Right forelimb (tissue), 1 donor: ENCODE measurements at regions not wholly inside any gene's neighbourhood (a gene's known extent, or its start where the extent isn't known, plus 50 kb on each side); places are given as distances from the start of the nearest gene placed in this dataset.
"Not testable (repeated sequence)": the region's sequence is repeated elsewhere in the genome, so short reads cannot be mapped to it uniquely, and the experiment has no call there.

ENCODE experiments used
- DNase-seq: peaks from one replicate; pipeline ENCODE4 v3.0.0-alpha.2; 2018

GRCh38 chr7:57740126-57740525 is 290.1 kb downstream of the ZNF716 start:
- not testable (repeated sequence) for DNase-seq

GRCh38 chr7:57769131-57769530 is 319.2 kb downstream of the ZNF716 start:
- DNase-seq = no peak

- DNase-seq = no peak
These were observed 320.0 kb downstream of the ZNF716 start for GRCh38 chr7:57769958-57770357.

- DNase-seq = no peak
These were observed 322.3 kb downstream of the ZNF716 start for GRCh38 chr7:57772126-57772924.

GRCh38 chr7:57774300-57774699 is 324.3 kb downstream of the ZNF716 start:
- no peak for DNase-seq

- no peak for DNase-seq
These were observed 325.6 kb downstream of the ZNF716 start for GRCh38 chr7:57775396-57776088.

GRCh38 chr7:57776136-57776856 is 326.3 kb downstream of the ZNF716 start:
- DNase-seq = not testable (repeated sequence)

GRCh38 chr7:57789130-57789529 is 339.2 kb downstream of the ZNF716 start:
- DNase-seq = no peak

- DNase-seq = no peak
These were observed 369.6 kb downstream of the ZNF716 start for GRCh38 chr7:57819491-57819981.

- no peak for DNase-seq
These were observed 370.5 kb downstream of the ZNF716 start for GRCh38 chr7:57820477-57820876.

- no peak for DNase-seq
These were observed 371.7 kb downstream of the ZNF716 start for GRCh38 chr7:57821438-57822382.

GRCh38 chr7:57826548-57826947 is 376.6 kb downstream of the ZNF716 start:
- not testable (repeated sequence) for DNase-seq

- not testable (repeated sequence) for DNase-seq
These were observed 385.2 kb downstream of the ZNF716 start for GRCh38 chr7:57835161-57835560.

GRCh38 chr7:57839152-57839551 is 389.2 kb downstream of the ZNF716 start:
- DNase-seq = not testable (repeated sequence)

- peak; percentile 28 for DNase-seq
These were observed 418.1 kb downstream of the ZNF716 start for GRCh38 chr7:57867884-57868701.

GRCh38 chr7:57868771-57869483 is 418.9 kb downstream of the ZNF716 start:
- peak; percentile 13 for DNase-seq
